SKM-1 (cell line): ENCODE measurements at regions not wholly inside any gene's neighbourhood (a gene's known extent, or its start where the extent isn't known, plus 50 kb on each side); places are given as distances from the start of the nearest gene placed in this dataset.

Experiments used
- DNase-seq: peaks from one replicate; lab custom pipeline; 2025; ENCODE audit not compliant: unreplicated experiment; lab: John Stamatoyannopoulos, UW

GRCh38 chr5:22908586-22908985, 55.4 kb upstream of the CDH12 start:
- no peak for DNase-seq

GRCh38 chr5:22908129-22908528, 55.0 kb upstream of the CDH12 start:
- DNase-seq, result no peak
